HG03342 (cell line): ENCODE measurements at regions not wholly inside any gene's neighbourhood (a gene's known extent, or its start where the extent isn't known, plus 50 kb on each side); places are given as distances from the start of the nearest gene placed in this dataset.

Experiments
- ATAC-seq: cut with Tn5 transposase; IDR thresholded peaks from one replicate; pipeline ENCODE4 v1.9.1; 2021; ENCODE audit warnings: mild to moderate bottlenecking, moderate library complexity; ENCODE audit not compliant: unreplicated experiment

GRCh38 chr16:64196444-64196843, 925.4 kb downstream of the CDH11 start:
- ATAC-seq = no peak

DNA sequence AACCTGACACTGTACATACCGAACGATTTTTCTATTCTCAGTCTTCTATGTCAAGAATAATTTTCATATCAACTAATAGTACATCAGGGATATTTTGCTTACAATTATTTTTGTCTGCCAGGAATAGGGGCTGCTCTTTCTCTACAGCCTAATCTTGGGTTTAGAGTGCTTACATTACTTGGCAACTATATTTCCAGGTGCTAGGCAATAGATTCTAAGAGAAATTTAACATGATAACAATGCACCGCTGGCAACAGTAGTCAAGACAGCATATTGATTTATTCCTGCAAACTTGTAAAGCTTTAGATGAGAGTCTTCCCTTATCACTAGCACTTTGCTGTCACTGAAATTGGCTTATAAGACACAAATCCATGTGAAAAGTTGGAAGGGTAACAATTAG, 935.9 kb downstream of the CDH11 start:
- ATAC-seq = no peak

- no peak for ATAC-seq
Measured at GRCh38 chr16:64184156-64184555, 937.7 kb downstream of the CDH11 start.

GRCh38 chr16:64182985-64183384, 938.9 kb downstream of the CDH11 start:
- no peak for ATAC-seq

DNA sequence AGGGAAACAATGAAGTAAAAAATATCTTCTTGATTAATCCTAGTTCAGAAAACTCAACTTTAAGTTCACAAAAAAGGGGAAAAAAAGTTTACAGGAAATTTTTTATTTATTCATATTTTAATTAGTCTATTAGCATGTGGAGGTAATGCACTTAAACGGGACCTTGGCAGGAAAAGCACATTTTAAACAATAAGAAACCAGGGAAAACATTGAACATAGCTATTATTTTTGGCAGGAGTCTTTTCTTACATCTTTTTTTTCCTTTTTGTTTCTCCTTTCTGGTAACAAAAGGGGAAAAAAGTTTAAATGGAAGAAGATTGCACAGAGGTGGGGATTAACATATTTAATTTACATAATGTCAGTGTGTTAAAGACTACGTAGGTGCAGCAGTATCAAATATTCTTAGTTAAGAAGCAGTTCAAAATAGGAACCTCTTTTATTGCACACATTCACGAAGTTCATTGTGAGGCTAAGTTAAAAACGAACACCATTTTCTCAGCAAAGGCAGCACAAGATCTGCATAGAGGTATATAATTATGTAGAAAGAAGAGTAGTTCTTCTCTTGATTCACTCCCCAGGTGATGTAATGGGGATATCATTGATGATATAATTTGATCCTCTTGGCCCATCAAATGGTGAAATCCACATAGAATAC, 940.5 kb downstream of the CDH11 start:
- ATAC-seq = no peak

- no peak for ATAC-seq
Measured at GRCh38 chr16:64180136-64180900, 941.5 kb downstream of the CDH11 start.

DNA sequence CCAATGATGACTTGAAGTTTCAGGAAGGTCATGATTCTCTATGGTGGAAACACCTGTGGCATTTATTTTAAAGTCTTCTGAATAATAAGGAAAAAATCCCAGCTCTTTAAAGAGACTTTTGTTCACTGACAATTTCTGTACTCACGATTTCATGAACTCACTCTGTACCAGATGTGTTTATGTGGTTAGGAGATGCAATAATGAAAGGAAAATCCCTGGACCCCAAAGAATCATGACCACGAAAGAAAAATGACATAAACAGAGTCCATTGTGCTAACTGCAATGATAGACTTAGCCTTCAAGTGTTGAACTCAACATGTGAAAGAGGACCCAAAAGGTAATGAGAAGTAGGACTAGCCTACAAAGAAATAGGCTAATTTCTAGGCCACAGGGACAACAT, 947.5 kb downstream of the CDH11 start:
- no peak for ATAC-seq

DNA sequence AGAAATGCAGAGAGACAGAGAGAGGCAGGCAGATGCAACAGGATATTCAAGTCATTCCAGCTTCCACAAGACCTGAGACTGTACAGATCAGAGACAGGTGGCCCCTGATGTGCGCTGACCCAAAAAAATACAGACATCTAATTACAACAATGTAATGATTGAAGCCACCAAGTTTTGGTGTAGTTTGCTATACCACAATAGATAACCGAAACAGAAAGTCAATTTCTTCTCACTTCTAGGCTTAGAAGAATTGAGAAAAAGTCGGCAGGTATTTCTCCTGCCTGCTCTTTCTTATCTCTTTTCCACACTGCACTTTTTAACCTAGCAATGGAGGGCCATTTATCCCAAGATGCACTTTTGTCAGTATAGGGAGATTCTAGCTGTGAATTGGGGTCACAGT, 949.2 kb downstream of the CDH11 start:
- ATAC-seq = no peak

GRCh38 chr16:64172226-64172625, 949.6 kb downstream of the CDH11 start:
- no peak for ATAC-seq

DNA sequence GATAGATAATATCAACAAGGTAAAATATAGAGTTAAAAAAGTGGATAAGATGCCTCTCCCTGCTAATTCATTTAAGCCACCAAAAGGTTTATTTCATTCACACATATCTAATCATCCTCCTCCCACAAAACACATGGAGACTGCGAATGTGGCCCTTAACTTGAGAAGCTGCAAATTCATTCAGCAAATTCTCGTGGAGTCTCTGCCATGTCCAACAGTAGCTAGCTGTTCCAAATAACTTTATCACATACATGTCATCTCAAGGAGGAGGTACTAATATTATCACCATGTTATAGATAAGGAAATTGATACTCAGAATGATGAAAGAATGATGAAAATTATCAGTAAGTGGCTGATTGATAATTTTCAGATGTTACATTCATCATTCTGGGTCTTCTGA, 950.2 kb downstream of the CDH11 start:
- no peak for ATAC-seq

GRCh38 chr16:64168371-64168770, 953.5 kb downstream of the CDH11 start:
- no peak for ATAC-seq

DNA sequence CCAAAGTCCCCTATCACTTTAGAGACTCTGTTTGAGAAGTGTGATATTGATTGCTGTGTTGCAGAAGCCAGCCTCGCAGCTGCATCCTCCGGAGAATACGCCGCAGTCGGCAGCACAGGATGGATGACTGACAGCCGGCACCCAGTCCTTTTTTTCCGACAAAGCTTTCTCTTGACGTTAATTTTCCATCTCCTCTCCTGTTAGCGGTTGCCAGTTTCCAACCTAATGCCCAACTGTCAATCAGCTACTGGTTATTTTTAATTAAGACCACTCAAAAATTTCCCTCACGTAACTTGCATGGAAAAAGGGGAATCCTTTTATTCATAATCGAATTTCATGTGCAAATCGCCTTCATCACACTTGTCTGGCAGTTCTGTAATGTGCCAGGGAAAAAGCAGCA, 953.9 kb downstream of the CDH11 start:
- ATAC-seq = no peak

DNA sequence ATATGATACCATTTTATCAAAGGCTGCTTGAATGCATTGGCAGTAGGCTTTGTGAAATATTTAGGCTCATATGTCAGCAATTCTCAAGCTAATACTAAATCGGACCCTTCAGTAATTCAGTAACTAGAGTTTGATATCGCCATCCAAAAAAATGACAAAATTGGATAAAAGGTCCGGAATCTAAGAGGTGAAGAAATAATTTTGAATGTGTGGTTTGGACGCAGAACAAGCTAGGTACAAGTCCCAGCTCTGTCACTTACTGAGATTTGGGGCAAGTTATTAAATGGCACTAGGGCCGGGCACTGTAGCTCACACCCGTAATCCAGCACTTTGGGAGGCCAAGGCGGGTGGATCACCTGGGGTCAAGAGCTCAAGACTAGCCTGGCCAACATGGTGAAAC, 956.5 kb downstream of the CDH11 start:
- ATAC-seq = no peak

GRCh38 chr16:64162613-64163375, 959.1 kb downstream of the CDH11 start:
- ATAC-seq = no peak

- no peak for ATAC-seq
Measured at GRCh38 chr16:64159976-64160375, 961.9 kb downstream of the CDH11 start.

- ATAC-seq = no peak
Measured at GRCh38 chr16:64158941-64159588, 962.8 kb downstream of the CDH11 start.

- no peak for ATAC-seq
Measured at GRCh38 chr16:64153718-64154117, 968.1 kb downstream of the CDH11 start.

- ATAC-seq = no peak
Measured at GRCh38 chr16:64151990-64152767, 969.7 kb downstream of the CDH11 start.

- no peak for ATAC-seq
Measured at GRCh38 chr16:64150193-64150592, 971.7 kb downstream of the CDH11 start.

GRCh38 chr16:64149756-64150155, 972.1 kb downstream of the CDH11 start:
- no peak for ATAC-seq

- ATAC-seq = no peak
Measured at GRCh38 chr16:64148356-64148755, 973.5 kb downstream of the CDH11 start.
